ENCODE measurements at regions not wholly inside any gene's neighbourhood (a gene's known extent, or its start where the extent isn't known, plus 50 kb on each side); places are given as distances from the start of the nearest gene placed in this dataset.

DNA sequence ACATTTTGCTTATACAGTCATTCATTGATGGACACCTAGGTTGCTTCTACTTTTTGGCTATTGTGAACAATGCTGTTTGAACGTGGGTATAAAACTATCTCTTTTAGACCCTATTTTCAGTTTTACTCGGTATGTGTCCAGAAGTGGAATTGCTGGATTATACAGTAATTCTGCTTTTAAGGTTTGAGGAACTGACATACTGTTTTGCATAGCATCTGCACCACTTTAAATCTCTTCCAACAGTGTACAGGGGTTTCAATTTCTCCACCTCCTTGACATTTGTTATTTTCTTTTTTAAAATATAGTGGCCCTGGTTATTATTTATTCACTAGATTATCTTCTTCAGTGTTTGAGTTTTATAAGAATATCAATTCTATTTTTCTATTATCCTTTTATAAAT lies 116.9 kb downstream of the USP22 start:
- Histone ChIP-seq H3K36me3 (no peaks in the 10 kb centered on the region), H3K9me3 (no peaks in the 10 kb centered on the region), H3K27ac (no peak overlapping the region), H3K27me3 (replicated peaks in 1 of 7) (no peaks in the 10 kb centered on the region), H3K4me3 (peak overlapping the region in 1 of 8 donors; percentile 37), H3K4me1 (peaks cover 0 to 5% (median 0%) of the 10 kb centered on the region in 6 donors)
- WGBS, 5 donors, result 54 to 76% (median 64%) methylated on average over 2 of the region's 2 CpGs
- TF ChIP-seq, protein P1, sequence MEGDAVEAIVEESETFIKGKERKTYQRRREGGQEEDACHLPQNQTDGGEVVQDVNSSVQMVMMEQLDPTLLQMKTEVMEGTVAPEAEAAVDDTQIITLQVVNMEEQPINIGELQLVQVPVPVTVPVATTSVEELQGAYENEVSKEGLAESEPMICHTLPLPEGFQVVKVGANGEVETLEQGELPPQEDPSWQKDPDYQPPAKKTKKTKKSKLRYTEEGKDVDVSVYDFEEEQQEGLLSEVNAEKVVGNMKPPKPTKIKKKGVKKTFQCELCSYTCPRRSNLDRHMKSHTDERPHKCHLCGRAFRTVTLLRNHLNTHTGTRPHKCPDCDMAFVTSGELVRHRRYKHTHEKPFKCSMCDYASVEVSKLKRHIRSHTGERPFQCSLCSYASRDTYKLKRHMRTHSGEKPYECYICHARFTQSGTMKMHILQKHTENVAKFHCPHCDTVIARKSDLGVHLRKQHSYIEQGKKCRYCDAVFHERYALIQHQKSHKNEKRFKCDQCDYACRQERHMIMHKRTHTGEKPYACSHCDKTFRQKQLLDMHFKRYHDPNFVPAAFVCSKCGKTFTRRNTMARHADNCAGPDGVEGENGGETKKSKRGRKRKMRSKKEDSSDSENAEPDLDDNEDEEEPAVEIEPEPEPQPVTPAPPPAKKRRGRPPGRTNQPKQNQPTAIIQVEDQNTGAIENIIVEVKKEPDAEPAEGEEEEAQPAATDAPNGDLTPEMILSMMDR (IDR thresholded peaks at IDR 0.05 in 8 of 11, conservative IDR thresholded peaks at IDR 0.05 in 3 of 11), result no peak
- no peak for TF ChIP-seq POLR2A (IDR thresholded peaks at IDR 0.05)
- TF ChIP-seq POLR2AphosphoS5 (IDR thresholded peaks at IDR 0.05), result no peak
- intact Hi-C loops (cut with DNase I; ENCODE audit: low total_unique reads), result no loop called here
- no peak for DNase-seq

DNA sequence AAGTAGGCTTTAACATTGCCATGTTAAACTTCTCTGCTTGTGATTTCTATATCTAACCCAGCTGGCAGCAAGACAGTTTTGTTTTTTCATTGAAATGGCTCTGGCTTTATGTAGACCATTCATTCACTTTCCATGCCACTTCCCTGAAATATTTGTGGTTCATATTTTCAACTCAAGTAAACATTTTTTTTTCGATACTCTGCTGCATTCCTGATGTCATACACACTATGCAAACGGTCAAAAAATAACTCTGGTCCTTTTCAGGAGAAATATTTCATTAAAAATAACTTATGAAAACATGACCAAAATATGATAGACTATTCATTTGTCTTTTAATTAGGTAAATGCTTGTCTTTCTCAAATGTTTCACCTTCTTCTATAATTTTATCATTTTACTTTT lies 116.3 kb downstream of the USP22 start:
- peaks cover 0 to 5% (median 0%) of the 10 kb centered on the region in 6 donors for H3K4me1 ChIP-seq
- no peaks in the 10 kb centered on the region for H3K27me3 ChIP-seq (replicated peaks in 1 of 7)
- no peak overlapping the region for H3K4me3 ChIP-seq
- intact Hi-C loops (cut with DNase I; ENCODE audit: low total_unique reads), result no loop called here
- no peaks in the 10 kb centered on the region for H3K36me3 ChIP-seq
- no peaks in the 10 kb centered on the region for H3K9me3 ChIP-seq
- H3K27ac ChIP-seq, result no peak overlapping the region
- 59 to 81% (median 70%) methylated on average over 2 of the region's 2 CpGs for WGBS, 5 donors
- TF ChIP-seq POLR2A (IDR thresholded peaks at IDR 0.05) (no peak), POLR2AphosphoS5 (IDR thresholded peaks at IDR 0.05) (no peak)
- TF ChIP-seq, protein P1 (IDR thresholded peaks at IDR 0.05 in 8 of 11, conservative IDR thresholded peaks at IDR 0.05 in 3 of 11), result no peak
- no peak for DNase-seq

- intact Hi-C loops (cut with DNase I; ENCODE audit: low total_unique reads), result no loop called here
- Histone ChIP-seq H3K27ac (peak overlapping the region in 1 of 8 donors; percentile 29), H3K4me3 (no peak overlapping the region), H3K27me3 (replicated peaks in 1 of 7) (no peaks in the 10 kb centered on the region), H3K36me3 (no peaks in the 10 kb centered on the region), H3K9me3 (no peaks in the 10 kb centered on the region), H3K4me1 (peaks cover 0 to 5% (median 0%) of the 10 kb centered on the region in 6 donors)
- 70 to 91% (median 83%) methylated on average over 7 of the region's 7 CpGs for WGBS, 5 donors
- DNase-seq, result no peak
- TF ChIP-seq POLR2AphosphoS5 (IDR thresholded peaks at IDR 0.05), result no peak
- TF ChIP-seq, protein P1 (IDR thresholded peaks at IDR 0.05 in 8 of 11, conservative IDR thresholded peaks at IDR 0.05 in 3 of 11), result no peak
- no peak for TF ChIP-seq POLR2A (IDR thresholded peaks at IDR 0.05)
These were observed 115.4 kb downstream of the USP22 start for GRCh38 chr17:20927308-20927977.

DNA sequence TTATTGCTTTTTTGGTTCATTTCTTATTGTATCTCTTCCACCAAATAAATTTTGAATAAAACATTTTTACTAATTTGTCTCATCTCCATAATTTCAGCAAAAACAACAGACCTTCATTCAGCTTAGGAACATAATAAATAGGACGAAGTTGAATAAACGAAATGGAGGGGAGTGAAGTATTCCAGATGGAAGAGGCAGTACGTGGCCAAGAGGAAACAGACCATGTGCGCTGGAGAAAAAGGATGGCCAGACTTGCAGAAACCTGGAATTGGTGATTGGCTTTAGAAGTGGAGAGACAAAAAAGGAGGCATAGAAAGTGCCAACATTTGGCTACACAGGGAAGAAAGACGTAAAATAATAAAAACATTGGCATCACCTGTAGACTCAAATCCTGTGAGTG lies 113.5 kb downstream of the USP22 start:
- H3K4me1 ChIP-seq, result peaks cover 0 to 5% (median 0%) of the 10 kb centered on the region in 6 donors
- no peaks in the 10 kb centered on the region for H3K9me3 ChIP-seq
- no peaks in the 10 kb centered on the region for H3K36me3 ChIP-seq
- TF ChIP-seq POLR2A (IDR thresholded peaks at IDR 0.05) (no peak), POLR2AphosphoS5 (IDR thresholded peaks at IDR 0.05) (no peak)
- TF ChIP-seq, protein P1 (IDR thresholded peaks at IDR 0.05 in 8 of 11, conservative IDR thresholded peaks at IDR 0.05 in 3 of 11), result no peak
- H3K4me3 ChIP-seq, result no peak overlapping the region
- no peak overlapping the region for H3K27ac ChIP-seq
- intact Hi-C loops (cut with DNase I; ENCODE audit: low total_unique reads), result no loop called here
- 82 to 92% (median 85%) methylated on average over 5 of the region's 5 CpGs for WGBS, 5 donors
- H3K27me3 ChIP-seq (replicated peaks in 1 of 7), result no peaks in the 10 kb centered on the region
- no peak for DNase-seq

All from spleen (tissue), 11 donors.